Muscle of back (tissue), 3 donors: ENCODE measurements at regions not wholly inside any gene's neighbourhood (a gene's known extent, or its start where the extent isn't known, plus 50 kb on each side); places are given as distances from the start of the nearest gene placed in this dataset.
"Not testable (repeated sequence)": the region's sequence is repeated elsewhere in the genome, so short reads cannot be mapped to it uniquely, and the experiment has no call there.

Experiments
- DNase-seq, 3 donors: peaks; one replicate each; pipeline versions ENCODE4 v3.0.0 to v3.0.0-alpha.2; 2013

- not testable (repeated sequence) for DNase-seq
Observed at GRCh38 chr1:66424530-66424929, 109.4 kb upstream of the SGIP1 start.

GRCh38 chr1:66426239-66426853 is 107.6 kb upstream of the SGIP1 start:
- no peak for DNase-seq

GRCh38 chr1:66430815-66431214 is 103.1 kb upstream of the SGIP1 start:
- not testable (repeated sequence) for DNase-seq

DNA sequence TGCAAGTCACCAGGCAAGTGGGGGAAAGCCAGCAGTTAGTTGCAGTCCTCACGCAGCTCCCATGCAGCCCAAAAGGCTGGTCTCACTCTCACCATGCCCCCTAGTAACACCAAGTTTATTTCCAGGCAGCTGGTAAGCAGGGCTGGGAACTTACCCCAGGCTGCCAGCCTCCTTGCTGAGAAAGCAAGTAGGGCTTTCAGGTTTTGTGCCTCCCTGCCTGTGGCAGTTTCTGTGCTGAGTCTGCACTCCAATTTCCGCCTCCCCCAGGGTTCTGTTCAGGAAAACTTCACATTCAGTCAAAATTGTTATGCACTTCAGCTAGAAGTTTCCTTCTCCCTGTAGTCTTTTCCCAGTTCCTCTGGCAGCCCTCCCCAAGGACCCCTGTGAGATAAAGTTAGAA is 102.0 kb upstream of the SGIP1 start:
- no peak for DNase-seq

- DNase-seq: no peak
Observed at GRCh38 chr1:66433611-66434010, 100.3 kb upstream of the SGIP1 start.

DNA sequence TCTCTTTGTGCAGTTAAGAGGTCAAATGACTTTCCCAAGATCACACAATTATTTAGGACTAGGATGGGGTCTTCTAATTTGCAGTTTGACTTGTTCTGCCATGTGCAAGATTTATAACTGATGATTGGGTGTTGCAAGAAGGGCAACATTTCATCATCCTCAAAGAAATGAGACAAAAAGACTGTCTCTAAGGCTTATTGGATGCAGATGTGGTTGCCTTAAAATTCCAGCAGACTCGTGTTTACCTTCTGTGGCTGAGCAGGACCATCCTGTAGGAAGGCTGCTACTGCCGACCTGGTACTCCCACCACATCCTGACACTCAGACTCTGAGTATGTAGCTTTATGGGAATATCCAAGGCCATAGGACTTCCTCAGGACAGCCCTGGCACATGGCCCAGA is 99.9 kb upstream of the SGIP1 start:
- peak in 1 of 3 donors; percentile 82 for DNase-seq

GRCh38 chr1:66435541-66435940 is 98.4 kb upstream of the SGIP1 start:
- no peak for DNase-seq

DNA sequence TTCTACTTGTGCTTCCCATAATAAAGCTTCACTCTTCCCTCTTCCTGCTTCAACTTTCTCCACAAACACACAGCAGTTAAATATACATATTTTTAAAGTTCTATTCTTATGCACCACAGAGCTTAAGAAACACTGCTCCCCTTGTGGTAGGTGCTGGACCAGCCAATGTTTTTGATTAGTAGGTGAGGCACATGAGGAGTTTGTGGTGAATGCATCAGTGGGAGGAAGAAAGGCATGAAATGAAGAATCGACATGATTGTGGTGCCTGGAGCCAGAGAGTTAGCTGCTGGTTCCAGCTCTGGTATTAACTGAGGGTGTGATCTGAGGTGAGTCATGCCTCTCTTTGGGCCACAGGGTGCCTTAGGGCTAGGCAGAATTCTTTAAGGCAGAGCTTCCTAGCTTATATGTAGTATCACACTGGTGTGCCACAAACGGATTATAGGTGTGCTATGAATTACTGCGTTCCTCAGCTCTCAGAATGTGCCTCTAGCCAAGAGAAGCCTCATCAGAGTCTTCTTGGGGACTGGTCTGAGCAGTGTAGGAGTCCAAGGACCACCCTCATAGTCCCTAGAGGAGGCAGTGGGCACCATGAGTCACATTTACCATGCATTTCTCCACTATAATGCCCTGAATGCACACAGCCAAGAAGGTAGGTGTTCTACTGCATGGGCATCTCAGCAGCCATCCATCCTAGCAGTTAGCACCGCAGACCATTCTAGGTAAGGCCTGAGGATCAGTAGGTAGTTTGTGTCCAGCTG is 97.4 kb upstream of the SGIP1 start:
- DNase-seq: peak in 1 of 3 donors; percentile 64

DNA sequence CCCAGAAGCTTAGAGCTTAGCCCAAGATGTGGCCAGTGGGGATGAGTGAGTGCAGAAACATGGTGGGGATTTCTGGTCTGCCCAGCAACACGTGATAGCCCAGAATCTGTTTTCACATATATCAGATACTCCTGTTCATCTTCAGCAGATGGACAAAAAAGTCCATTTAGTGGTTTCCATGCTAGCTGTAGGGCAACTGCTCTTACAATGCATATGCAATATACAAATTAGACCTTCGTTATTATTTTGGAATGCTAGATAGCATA is 96.9 kb upstream of the SGIP1 start:
- no peak for DNase-seq

DNA sequence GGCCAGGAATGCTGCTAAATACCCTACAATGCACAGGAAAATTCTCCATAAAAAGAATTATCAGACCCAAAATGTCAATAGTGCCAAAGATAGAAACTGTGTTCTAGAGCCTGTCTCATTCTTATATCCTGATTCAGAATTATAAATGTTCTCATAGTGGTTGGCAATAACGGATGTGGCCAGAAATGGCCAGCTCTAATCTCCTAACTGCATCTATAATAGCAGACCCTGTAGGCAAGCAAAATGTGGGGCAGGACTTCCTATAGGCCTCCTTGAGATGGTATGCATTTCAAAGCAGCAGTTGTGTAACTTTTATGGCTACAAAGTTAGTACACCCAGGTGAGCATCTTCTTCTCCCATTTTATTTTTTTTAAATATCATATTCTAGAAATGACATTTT is 95.9 kb upstream of the SGIP1 start:
- no peak for DNase-seq

DNA sequence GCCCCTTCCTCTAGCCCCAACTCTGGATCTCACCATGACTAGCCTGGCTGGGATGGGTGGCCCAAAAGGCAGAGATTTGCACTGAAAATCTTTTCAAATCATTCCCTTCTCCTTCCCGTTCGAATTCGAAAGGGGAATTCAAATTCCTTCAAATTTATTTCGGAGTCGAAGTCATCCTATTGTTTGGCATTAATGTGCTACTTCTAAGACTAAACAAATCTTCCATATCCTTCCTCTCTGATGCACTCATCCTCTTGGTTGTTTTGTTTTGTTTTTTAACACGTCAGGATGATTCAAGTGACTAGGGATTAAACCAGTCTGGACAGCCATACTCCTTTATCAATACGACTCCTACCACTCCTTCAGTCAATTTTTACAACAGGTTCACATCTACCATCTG is 95.5 kb upstream of the SGIP1 start:
- DNase-seq: no peak

DNA sequence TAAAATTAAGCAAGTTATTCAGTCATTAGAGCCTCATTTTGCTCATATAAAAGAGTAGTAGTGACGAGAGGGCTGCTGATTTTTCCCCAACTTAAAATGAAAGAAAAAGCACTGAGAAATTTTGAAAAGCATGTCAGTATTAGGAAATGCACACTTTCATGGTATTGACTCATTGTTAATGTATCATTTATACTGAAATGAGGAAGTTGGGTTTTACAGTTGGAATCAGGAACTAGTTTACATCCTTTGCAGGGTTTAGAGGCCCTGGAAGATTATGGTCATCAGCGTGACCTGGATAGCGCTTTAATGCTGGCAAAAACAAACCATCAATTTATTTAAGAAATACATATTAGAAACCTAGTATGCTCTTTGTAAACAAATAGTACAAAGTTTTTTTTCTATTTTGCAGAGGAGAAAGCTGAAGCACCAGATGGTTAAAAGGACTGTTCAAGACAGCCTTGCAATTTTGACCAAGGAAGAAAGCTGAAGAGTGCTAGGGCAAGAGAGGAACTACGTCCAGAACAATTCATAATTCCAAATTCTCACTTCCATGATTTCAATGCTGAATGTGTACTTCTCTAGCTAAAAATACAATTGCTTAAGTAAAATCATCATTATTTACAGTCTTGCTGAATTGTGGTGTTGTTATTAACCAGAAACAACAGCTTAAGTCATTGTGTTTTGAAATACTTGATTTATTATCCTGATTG is 94.8 kb upstream of the SGIP1 start:
- DNase-seq: no peak

DNA sequence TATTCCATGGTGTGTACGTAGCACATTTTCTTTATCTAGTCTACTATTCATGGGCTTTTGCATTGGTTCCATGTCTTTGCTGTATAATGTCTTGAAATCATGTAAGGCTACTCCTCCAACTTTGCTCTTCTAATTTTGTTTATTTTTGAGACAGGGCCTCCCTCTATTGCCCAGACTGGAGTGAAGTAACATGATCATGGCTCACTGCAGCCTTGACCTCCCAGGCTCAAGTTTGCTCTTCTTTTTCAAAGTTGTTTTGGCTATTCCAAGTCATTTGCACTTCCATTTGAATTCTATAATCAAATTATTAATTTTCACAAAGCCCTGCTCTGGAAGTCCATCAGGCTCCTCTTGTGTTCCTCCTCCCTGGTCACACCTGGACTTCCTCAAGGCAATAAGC is 90.2 kb upstream of the SGIP1 start:
- peak in 1 of 3 donors; percentile 32 for DNase-seq

GRCh38 chr1:66444438-66445265 is 89.3 kb upstream of the SGIP1 start:
- no peak for DNase-seq

DNA sequence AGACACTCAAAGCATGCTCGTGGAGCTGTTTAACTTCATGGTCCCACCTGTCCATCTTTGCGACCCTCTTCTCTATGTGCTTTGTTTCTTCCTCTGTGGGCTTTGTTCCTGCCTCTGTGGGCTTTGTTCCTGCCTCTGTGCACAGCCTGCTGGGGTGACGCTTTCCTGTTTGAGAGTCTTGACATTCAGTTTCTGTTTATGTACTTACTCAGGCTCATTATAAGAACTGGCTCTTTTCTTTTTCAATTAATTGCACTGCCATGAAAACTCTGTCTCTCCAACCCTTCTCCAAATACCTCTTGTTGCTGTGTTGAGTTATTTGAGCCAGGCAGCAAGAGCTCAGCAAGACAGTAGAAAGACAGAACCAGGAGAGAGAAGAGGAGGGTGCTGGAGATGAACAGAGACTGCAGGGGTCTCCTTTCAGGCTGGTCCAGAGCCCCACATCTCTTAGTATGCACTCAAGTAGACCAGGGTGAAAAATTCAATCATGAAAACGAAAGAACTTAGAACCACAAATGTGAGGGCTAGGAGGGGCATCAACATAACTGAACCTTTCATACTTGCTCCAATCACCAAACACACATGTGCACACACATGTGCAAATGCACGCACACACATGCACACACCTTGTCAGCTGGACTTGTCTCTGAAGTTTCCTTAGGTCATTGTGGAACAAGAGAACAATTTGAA is 88.3 kb upstream of the SGIP1 start:
- DNase-seq: peak in 2 of 3 donors; percentile 5 to 52

DNA sequence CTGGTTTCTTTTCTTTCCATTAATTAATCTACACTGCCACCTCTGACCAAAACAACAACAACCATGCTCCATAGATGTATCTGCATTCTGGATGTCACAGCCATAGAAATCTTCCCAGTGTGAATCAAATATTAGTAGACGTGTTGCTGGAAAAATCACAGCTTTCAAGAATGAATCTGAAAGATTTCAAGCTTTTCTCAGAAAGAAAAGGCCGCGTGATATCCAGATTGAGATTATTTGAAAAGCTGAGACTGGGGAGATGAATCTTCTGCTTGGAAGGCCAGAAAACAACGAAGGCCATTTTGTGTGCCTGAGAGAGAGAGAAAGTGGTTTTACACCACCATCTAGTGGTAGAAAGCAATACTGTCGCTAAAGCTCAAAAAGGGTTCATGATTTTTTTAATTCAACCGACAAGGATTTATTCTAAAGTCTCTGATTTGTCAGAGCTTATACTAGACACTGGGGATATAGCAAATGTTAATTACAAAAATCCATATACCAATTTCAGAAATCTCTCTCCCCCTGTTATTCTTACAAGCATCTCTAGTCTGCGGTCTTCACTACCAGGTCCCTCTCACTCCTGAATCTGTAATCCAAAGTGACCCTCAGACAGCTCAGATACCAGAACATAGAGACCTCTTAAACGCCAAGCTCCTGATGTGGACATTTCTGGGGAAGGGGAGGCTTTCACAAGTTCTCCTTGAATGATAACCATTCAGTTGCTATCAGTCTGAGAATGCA is 87.5 kb upstream of the SGIP1 start:
- DNase-seq: peak; percentile 68 to 88 (median 80)

DNA sequence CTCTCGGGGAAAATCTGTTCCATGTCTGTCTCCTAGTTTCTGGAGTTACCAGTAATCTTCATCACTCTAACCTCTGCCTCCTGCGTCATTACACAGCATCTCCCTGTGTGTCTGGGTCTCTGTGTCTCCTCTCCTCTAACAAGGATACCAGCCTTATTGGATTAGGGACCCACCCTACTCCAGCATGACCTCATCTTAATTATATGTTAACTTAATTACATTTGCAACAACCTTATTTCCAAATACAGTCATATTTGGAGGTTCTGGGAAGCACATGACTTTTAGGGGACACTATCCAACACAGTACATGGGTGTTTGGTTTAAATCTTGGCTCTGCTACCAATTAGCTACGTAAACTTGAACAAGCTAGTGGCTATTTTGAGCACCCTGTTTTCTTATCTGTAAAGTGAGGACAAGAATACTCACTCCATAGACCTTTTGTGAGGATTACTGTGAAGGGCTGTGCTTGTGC is 83.9 kb upstream of the SGIP1 start:
- DNase-seq: no peak

- no peak for DNase-seq
Observed at GRCh38 chr1:66450847-66451246, 83.1 kb upstream of the SGIP1 start.

DNA sequence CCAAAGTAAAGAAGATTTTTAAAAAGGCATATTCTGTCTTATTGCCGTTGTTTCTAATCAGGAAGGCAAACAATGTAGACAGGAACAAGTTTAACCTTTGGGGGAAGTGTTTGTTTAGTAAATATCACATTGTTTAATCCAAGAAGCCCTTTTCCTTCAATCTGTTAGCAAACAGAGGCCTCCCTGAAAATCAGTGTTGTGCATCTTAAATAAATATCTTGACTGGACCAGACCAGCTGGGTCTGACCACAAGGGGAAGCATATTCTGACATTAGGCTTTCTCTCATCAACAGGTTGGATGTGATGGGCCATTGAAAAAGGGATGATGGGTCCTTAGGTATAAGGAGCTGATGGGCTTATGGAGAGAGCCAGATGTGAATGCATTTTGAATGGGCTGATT is 81.8 kb upstream of the SGIP1 start:
- no peak for DNase-seq

- no peak for DNase-seq
Observed at GRCh38 chr1:66452982-66453381, 81.0 kb upstream of the SGIP1 start.

GRCh38 chr1:66455446-66455845 is 78.5 kb upstream of the SGIP1 start:
- DNase-seq: no peak
